ENCODE measurements at regions not wholly inside any gene's neighbourhood (a gene's known extent, or its start where the extent isn't known, plus 50 kb on each side); places are given as distances from the start of the nearest gene placed in this dataset.

GRCh38 chr4:122041312-122041711 lies 89.5 kb upstream of the TRPC3 start:
- Mint-ChIP-seq H3K27me3 (ENCODE audit: unreplicated experiment) (peaks cover 19% of the 10 kb centered on the region), H3K9me3 (ENCODE audit: unreplicated experiment) (no peaks in the 10 kb centered on the region), H3K4me1 (ENCODE audit: unreplicated experiment) (peaks cover 17% of the 10 kb centered on the region), H3K36me3 (ENCODE audit: unreplicated experiment) (no peaks in the 10 kb centered on the region), H3K27ac (ENCODE audit: unreplicated experiment) (no peak overlapping the region), H3K4me3 (ENCODE audit: unreplicated experiment) (no peak overlapping the region)
- no peak for DNase-seq (ENCODE audit: extremely low spot score, unreplicated experiment)
- no peak for TF ChIP-seq CTCF (IDR thresholded peaks at IDR 0.05)

GRCh38 chr4:122038896-122039295 lies 87.0 kb upstream of the TRPC3 start:
- Mint-ChIP-seq H3K9me3 (ENCODE audit: unreplicated experiment) (no peaks in the 10 kb centered on the region), H3K4me1 (ENCODE audit: unreplicated experiment) (no peaks in the 10 kb centered on the region), H3K27me3 (ENCODE audit: unreplicated experiment) (peaks cover 30% of the 10 kb centered on the region), H3K4me3 (ENCODE audit: unreplicated experiment) (no peak overlapping the region), H3K27ac (ENCODE audit: unreplicated experiment) (no peak overlapping the region), H3K36me3 (ENCODE audit: unreplicated experiment) (no peaks in the 10 kb centered on the region)
- no peak for DNase-seq (ENCODE audit: extremely low spot score, unreplicated experiment)
- TF ChIP-seq CTCF (IDR thresholded peaks at IDR 0.05): no peak

- Mint-ChIP-seq H3K4me1 (ENCODE audit: unreplicated experiment) (no peaks in the 10 kb centered on the region), H3K27me3 (ENCODE audit: unreplicated experiment) (peaks cover 39% of the 10 kb centered on the region)
- no peak for TF ChIP-seq CTCF (IDR thresholded peaks at IDR 0.05)
Observed at GRCh38 chr4:122034619-122035018, 82.8 kb upstream of the TRPC3 start.

GRCh38 chr4:122027203-122027602 lies 75.3 kb upstream of the TRPC3 start:
- Mint-ChIP-seq H3K27ac (ENCODE audit: unreplicated experiment) (no peak overlapping the region), H3K27me3 (ENCODE audit: unreplicated experiment) (peaks cover 33% of the 10 kb centered on the region), H3K4me1 (ENCODE audit: unreplicated experiment) (no peaks in the 10 kb centered on the region), H3K4me3 (ENCODE audit: unreplicated experiment) (no peak overlapping the region), H3K9me3 (ENCODE audit: unreplicated experiment) (peaks cover 26% of the 10 kb centered on the region), H3K36me3 (ENCODE audit: unreplicated experiment) (peaks cover 3% of the 10 kb centered on the region)
- TF ChIP-seq CTCF (IDR thresholded peaks at IDR 0.05): no peak
- no peak for DNase-seq (ENCODE audit: extremely low spot score, unreplicated experiment)

More at GRCh38 chr4:122034619-122035018, 82.8 kb upstream of the TRPC3 start:
- no peak overlapping the region for H3K4me3 Mint-ChIP-seq (ENCODE audit: unreplicated experiment)
- peaks cover 3% of the 10 kb centered on the region for H3K36me3 Mint-ChIP-seq (ENCODE audit: unreplicated experiment)
- no peak overlapping the region for H3K27ac Mint-ChIP-seq (ENCODE audit: unreplicated experiment)
- peaks cover 21% of the 10 kb centered on the region for H3K9me3 Mint-ChIP-seq (ENCODE audit: unreplicated experiment)
- DNase-seq (ENCODE audit: extremely low spot score, unreplicated experiment): no peak

- H3K4me3 Mint-ChIP-seq (ENCODE audit: unreplicated experiment): no peak overlapping the region
- peaks cover 2% of the 10 kb centered on the region for H3K36me3 Mint-ChIP-seq (ENCODE audit: unreplicated experiment)
- H3K27ac Mint-ChIP-seq (ENCODE audit: unreplicated experiment): no peak overlapping the region
- H3K9me3 Mint-ChIP-seq (ENCODE audit: unreplicated experiment): no peaks in the 10 kb centered on the region
- peaks cover 43% of the 10 kb centered on the region for H3K27me3 Mint-ChIP-seq (ENCODE audit: unreplicated experiment)
- H3K4me1 Mint-ChIP-seq (ENCODE audit: unreplicated experiment): no peaks in the 10 kb centered on the region
- DNase-seq (ENCODE audit: extremely low spot score, unreplicated experiment): no peak
- no peak for TF ChIP-seq CTCF (IDR thresholded peaks at IDR 0.05)
Observed at GRCh38 chr4:122017296-122017695, 65.4 kb upstream of the TRPC3 start.

Data from osteocyte (in vitro differentiated cells).